Stimulated activated naive CD8-positive, alpha-beta T cell treated with anti-CD3 and anti-CD28 coated beads, Interleukin-15, amount 100 ng/mL, for 72 hours (primary cell): ENCODE measurements at regions not wholly inside any gene's neighbourhood (a gene's known extent, or its start where the extent isn't known, plus 50 kb on each side); places are given as distances from the start of the nearest gene placed in this dataset.
A peak's percentile ranks its signal among the peaks of the same experiment; 100 is the strongest.

Source experiments
- ATAC-seq: fragments of 150-1000 bp; cut with Tn5 transposase; 2 replicates; pipeline ENCODE4 v1.10.0; 2021; ENCODE audit warnings: mild to moderate bottlenecking, moderate library complexity
- DNase-seq, 2 donors: peaks; one replicate each; pipeline ENCODE4 v3.0.0; 2021 to 2022
- H3K27ac Mint-ChIP-seq, 2 donors: one replicate each; pipeline ENCODE4 v1.8.0; 2022; ENCODE audit warnings: mild to moderate bottlenecking in 2 of 2, mixed read lengths in 2 of 2, moderate library complexity in 2 of 2
- H3K27me3 Mint-ChIP-seq: one replicate; pipeline ENCODE4 v1.8.0; 2022; ENCODE audit warnings: mixed read lengths
- H3K4me1 Mint-ChIP-seq: one replicate; pipeline ENCODE4 v1.8.0; 2022; ENCODE audit warnings: mild to moderate bottlenecking, mixed read lengths
- H3K4me3 Mint-ChIP-seq, 2 donors: one replicate each; pipeline ENCODE4 v1.8.0; 2022; ENCODE audit warnings: mild to moderate bottlenecking in 2 of 2, mixed read lengths in 2 of 2, moderate library complexity in 1 of 2
- H3K9me3 Mint-ChIP-seq, 2 donors: one replicate each; pipeline ENCODE4 v1.8.0; 2022; ENCODE audit warnings: mixed read lengths in 2 of 2

- DNase-seq (no peak), ATAC-seq (no peak)
- H3K4me1 Mint-ChIP-seq, result no peaks in the 10 kb centered on the region
- H3K9me3 Mint-ChIP-seq, result no peaks in the 10 kb centered on the region
- H3K27ac Mint-ChIP-seq, result no peak overlapping the region
- H3K4me3 Mint-ChIP-seq, result no peak overlapping the region
- no peaks in the 10 kb centered on the region for H3K27me3 Mint-ChIP-seq
Measured at GRCh38 chr4:137307806-137308205, 224.5 kb downstream of the PCDH18 start.

DNA sequence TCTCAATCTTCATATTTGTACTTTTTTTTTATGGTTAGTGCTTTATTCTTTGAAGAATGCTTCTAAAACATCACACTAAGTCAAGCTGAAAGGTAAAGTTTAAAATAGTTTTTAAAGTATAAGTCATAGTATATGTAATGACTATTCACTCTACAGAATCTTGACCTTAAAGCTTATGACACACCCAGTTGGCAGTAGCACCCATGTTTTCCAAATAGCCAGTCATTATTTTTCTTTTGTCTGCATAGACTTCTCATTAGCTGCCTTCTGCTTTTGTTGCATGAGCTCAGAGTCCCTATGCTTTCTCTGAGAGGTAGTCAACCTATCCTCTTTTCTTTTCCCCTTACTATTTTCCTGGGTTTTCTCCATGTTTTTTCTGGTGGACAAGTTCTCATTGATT, 231.5 kb downstream of the PCDH18 start:
- no peak for ATAC-seq
- H3K9me3 Mint-ChIP-seq, result peaks cover 12 to 18% of the 10 kb centered on the region in 2 donors

DNA sequence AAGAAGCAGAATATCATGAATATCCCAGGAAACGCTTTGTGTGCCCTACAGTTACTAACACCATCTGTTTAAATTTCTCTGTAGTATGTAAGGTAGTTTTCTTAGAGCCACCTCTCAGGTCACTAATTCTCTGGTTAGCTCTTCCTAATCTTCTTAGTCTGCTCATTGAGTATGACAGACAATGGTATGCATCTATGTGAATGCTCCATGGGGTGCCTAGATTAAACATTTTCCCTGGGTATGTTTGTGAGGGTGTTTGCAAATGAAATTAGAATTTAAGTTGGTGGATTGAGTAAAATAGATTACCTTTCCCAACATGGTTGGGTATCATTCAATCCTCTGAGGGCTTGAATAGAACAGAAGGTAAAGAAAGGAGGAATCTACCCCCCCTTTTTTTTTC, 233.0 kb downstream of the PCDH18 start:
- no peak overlapping the region for H3K27ac Mint-ChIP-seq
- H3K9me3 Mint-ChIP-seq, result peaks cover 18 to 22% of the 10 kb centered on the region in 2 donors
- no peaks in the 10 kb centered on the region for H3K4me1 Mint-ChIP-seq
- H3K27me3 Mint-ChIP-seq, result no peaks in the 10 kb centered on the region
- H3K4me3 Mint-ChIP-seq, result no peak overlapping the region
- DNase-seq (no peak), ATAC-seq (no peak)

More for the DNA sequence above, 231.5 kb downstream of the PCDH18 start:
- no peak for DNase-seq
- Mint-ChIP-seq H3K4me1 (no peaks in the 10 kb centered on the region), H3K27ac (no peak overlapping the region), H3K4me3 (no peak overlapping the region), H3K27me3 (no peaks in the 10 kb centered on the region)

DNA sequence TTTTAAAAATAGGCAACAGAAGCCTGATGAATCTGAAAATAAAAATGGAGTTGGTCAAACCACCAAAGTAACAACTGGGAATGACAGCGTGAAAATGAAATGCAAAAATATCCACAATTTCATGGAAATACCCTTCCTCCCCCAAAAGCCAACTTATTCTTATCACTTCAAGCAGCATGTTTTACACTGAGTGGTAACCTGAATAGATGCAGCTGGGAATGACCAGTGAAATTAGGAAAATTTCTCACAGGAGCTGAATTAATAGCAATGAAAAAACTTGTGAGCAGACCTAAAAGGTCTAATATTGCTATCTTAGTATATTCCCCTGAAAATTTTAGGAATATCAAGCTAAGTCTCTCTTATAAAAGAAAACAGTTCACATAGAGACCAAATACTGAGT, 239.0 kb downstream of the PCDH18 start:
- no peaks in the 10 kb centered on the region for H3K27me3 Mint-ChIP-seq
- DNase-seq (no peak), ATAC-seq (no peak)
- no peaks in the 10 kb centered on the region for H3K4me1 Mint-ChIP-seq
- no peak overlapping the region for H3K27ac Mint-ChIP-seq
- peaks cover 19 to 25% of the 10 kb centered on the region in 2 donors for H3K9me3 Mint-ChIP-seq
- H3K4me3 Mint-ChIP-seq, result no peak overlapping the region

DNA sequence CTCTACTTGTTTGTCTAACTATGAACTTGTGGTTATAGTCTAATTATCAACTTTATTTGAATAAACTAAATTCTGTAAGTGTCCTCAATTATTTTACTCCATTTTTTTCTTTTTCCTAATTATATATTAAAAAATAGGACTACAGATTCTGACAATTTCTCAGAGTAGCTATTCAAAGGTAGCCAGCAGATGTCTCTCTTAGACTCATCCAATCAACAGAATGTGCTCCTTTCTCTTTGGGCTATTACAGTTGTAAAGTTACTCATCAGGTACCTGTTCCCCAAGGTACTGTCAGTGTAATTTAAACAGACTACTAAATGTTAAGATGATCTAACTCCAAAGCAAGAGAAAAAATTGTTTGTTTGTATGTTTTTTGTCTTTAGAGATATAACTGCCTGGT, 248.6 kb downstream of the PCDH18 start:
- Mint-ChIP-seq H3K27ac (no peak overlapping the region), H3K4me1 (no peaks in the 10 kb centered on the region), H3K9me3 (no peaks in the 10 kb centered on the region), H3K27me3 (no peaks in the 10 kb centered on the region), H3K4me3 (no peak overlapping the region)
- no peak for DNase-seq
- ATAC-seq, result no peak

DNA sequence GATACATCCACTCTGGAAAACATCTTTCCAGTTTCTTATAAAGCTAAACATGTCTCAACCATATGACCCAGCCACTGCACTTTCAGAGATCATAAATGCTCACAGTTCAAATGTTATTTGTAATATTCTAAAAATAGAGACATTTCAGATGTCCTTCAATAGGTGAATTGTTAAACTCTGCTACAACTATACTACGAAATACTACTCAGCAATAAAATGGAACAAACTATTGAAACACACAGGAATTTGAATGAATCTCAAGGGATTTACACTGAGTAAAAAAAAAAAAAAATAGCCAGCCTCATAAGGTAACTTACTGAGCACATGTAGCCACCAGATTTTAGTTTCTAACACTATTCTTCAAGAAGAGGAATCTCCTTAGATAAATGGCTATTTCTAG, 253.9 kb downstream of the PCDH18 start:
- no peak overlapping the region for H3K4me3 Mint-ChIP-seq
- ATAC-seq (no peak), DNase-seq (no peak)
- H3K27ac Mint-ChIP-seq, result no peak overlapping the region
- no peaks in the 10 kb centered on the region for H3K4me1 Mint-ChIP-seq
- no peaks in the 10 kb centered on the region for H3K9me3 Mint-ChIP-seq
- H3K27me3 Mint-ChIP-seq, result no peaks in the 10 kb centered on the region

DNA sequence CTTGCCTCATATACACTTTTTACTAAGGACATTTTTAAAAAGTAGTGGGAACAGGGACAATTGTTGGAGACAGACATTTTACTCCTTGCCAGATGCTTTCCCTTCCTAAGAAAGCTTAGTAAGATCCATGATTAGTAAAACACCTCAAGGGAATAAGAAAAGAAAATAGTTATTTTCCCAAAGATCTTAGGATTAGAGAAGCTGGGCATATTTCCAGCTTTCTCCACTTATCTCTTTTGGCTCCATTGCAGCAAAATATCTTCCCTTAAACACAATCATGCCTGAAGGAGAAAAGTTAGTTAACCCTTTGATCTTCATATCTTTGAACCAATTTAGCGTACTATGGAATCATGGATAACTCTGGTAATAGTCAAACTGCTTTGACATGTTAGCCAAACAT, 257.9 kb downstream of the PCDH18 start:
- H3K27me3 Mint-ChIP-seq, result no peaks in the 10 kb centered on the region
- H3K9me3 Mint-ChIP-seq, result no peaks in the 10 kb centered on the region
- H3K4me3 Mint-ChIP-seq, result no peak overlapping the region
- H3K4me1 Mint-ChIP-seq, result no peaks in the 10 kb centered on the region
- H3K27ac Mint-ChIP-seq, result no peak overlapping the region
- DNase-seq (no peak), ATAC-seq (no peak)

- no peak for DNase-seq
- Mint-ChIP-seq H3K4me1 (no peaks in the 10 kb centered on the region), H3K27me3 (no peaks in the 10 kb centered on the region), H3K4me3 (no peak overlapping the region), H3K9me3 (no peaks in the 10 kb centered on the region), H3K27ac (no peak overlapping the region)
- no peak for ATAC-seq
Measured at GRCh38 chr4:137267024-137267423, 265.3 kb downstream of the PCDH18 start.

- H3K4me3 Mint-ChIP-seq, result no peak overlapping the region
- H3K27ac Mint-ChIP-seq, result no peak overlapping the region
- ATAC-seq, result no peak
- no peak for DNase-seq
- H3K9me3 Mint-ChIP-seq, result no peaks in the 10 kb centered on the region
- H3K27me3 Mint-ChIP-seq, result no peaks in the 10 kb centered on the region
- H3K4me1 Mint-ChIP-seq, result no peaks in the 10 kb centered on the region
Measured at GRCh38 chr4:137266511-137266910, 265.8 kb downstream of the PCDH18 start.

DNA sequence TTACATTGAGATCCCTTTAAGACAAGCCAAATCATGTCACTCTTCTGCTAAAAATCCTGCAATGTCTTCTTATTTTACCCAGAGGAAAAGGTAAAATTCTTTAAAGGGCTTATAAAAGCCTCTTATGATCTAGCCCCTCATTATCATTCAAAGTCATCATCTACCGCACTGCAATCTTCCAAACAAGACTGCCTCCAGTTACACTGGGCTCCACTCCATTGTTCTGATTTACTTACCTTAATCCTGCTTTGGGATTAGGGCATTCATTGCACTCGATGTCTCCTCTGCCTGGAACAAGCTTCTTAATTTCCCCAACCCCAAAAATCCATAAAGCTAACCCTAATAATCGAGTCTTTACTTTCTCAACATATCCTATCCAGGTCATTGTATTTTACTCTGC, 269.1 kb downstream of the PCDH18 start:
- Mint-ChIP-seq H3K27me3 (no peaks in the 10 kb centered on the region), H3K27ac (no peak overlapping the region), H3K9me3 (no peaks in the 10 kb centered on the region), H3K4me1 (no peaks in the 10 kb centered on the region), H3K4me3 (no peak overlapping the region)
- no peak for ATAC-seq
- no peak for DNase-seq

- peaks cover 0 to 6% of the 10 kb centered on the region in 2 donors for H3K9me3 Mint-ChIP-seq
- DNase-seq (no peak), ATAC-seq (no peak)
- H3K4me1 Mint-ChIP-seq, result no peaks in the 10 kb centered on the region
- no peak overlapping the region for H3K4me3 Mint-ChIP-seq
- no peaks in the 10 kb centered on the region for H3K27me3 Mint-ChIP-seq
- H3K27ac Mint-ChIP-seq, result no peak overlapping the region
Measured at GRCh38 chr4:137253949-137254348, 278.3 kb downstream of the PCDH18 start.

- DNase-seq (no peak), ATAC-seq (no peak)
- no peaks in the 10 kb centered on the region for H3K9me3 Mint-ChIP-seq
- H3K4me1 Mint-ChIP-seq, result no peaks in the 10 kb centered on the region
- no peak overlapping the region for H3K4me3 Mint-ChIP-seq
- no peaks in the 10 kb centered on the region for H3K27me3 Mint-ChIP-seq
- H3K27ac Mint-ChIP-seq, result no peak overlapping the region
Measured at GRCh38 chr4:137249112-137249511, 283.2 kb downstream of the PCDH18 start.

- Mint-ChIP-seq H3K9me3 (peaks cover 8 to 15% of the 10 kb centered on the region in 2 donors), H3K4me1 (no peaks in the 10 kb centered on the region), H3K27ac (peak overlapping the region in 1 of 2 donors; percentile 54), H3K27me3 (no peaks in the 10 kb centered on the region), H3K4me3 (no peak overlapping the region)
- no peak for ATAC-seq
- DNase-seq, result no peak
Measured at GRCh38 chr4:137238456-137239162, 293.7 kb downstream of the PCDH18 start.

DNA sequence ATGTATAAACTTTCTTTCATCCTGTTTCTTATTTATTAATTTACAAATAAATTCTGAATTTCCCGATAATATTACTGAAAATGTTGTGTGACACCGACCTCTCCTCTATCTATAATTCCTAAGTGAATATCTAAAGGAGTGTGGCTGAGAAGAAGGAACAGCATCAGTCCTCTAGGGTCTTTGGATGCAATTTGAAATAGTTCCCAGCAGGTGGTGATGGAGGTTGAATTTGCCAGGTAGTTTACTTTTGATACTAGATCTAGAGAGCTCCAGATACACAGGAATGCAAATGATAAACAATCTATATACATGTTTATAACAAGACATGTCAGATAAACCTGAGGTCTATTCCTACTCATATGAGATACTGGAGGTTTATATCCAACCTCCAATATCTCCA, 305.4 kb downstream of the PCDH18 start:
- Mint-ChIP-seq H3K27ac (no peak overlapping the region), H3K9me3 (peaks cover 0 to 8% of the 10 kb centered on the region in 2 donors), H3K4me3 (no peak overlapping the region), H3K27me3 (no peaks in the 10 kb centered on the region), H3K4me1 (no peaks in the 10 kb centered on the region)
- DNase-seq, result no peak
- no peak for ATAC-seq

GRCh38 chr4:137226221-137226620, 306.1 kb downstream of the PCDH18 start:
- DNase-seq (no peak), ATAC-seq (no peak)
- Mint-ChIP-seq H3K9me3 (peaks cover 0 to 8% of the 10 kb centered on the region in 2 donors), H3K27me3 (no peaks in the 10 kb centered on the region), H3K4me1 (no peaks in the 10 kb centered on the region), H3K4me3 (no peak overlapping the region), H3K27ac (no peak overlapping the region)

DNA sequence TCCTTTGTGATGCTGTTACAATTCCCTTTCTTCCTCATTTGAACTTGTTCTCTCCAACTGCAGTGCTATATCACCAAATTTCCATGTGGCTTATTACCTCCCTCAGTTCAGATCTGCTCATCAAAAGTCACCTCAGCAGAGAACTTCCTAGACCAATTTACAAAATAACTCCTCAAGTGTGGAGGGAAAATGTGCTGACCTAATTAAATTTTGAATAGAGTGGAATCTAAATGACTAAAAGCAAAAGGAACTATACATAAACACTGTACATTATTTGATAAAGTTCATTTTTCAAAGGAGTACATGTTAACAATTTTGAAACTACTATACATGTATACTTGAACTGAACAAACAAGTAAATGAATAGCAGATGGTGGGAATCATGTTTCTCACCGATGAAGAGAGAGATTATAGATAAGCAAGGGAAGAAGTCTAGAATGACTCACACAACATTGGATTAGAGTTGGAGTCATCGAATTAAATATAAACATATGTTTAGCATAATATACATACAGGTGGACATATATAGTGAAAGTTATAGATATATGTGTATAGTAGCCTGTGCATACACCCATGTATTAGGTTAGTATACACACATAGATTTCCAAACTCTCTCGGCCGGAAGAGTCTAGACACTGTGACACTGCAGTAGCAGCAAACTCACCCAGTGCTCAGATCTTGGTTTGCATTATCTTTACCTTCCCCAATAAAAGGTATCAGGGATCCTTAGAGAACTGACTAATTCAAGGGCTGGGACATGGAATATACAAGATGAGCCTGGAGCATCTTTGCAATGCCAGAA, 318.7 kb downstream of the PCDH18 start:
- Mint-ChIP-seq H3K27ac (no peak overlapping the region), H3K9me3 (peaks cover 0 to 9% of the 10 kb centered on the region in 2 donors), H3K4me3 (no peak overlapping the region), H3K27me3 (no peaks in the 10 kb centered on the region), H3K4me1 (no peaks in the 10 kb centered on the region)
- no peak for DNase-seq
- ATAC-seq, result no peak
